Subcutaneous abdominal adipose tissue (tissue), 5 donors: ENCODE measurements at regions not wholly inside any gene's neighbourhood (a gene's known extent, or its start where the extent isn't known, plus 50 kb on each side); places are given as distances from the start of the nearest gene placed in this dataset.
A peak's percentile ranks its signal among the peaks of the same experiment; 100 is the strongest.
"Not testable (repeated sequence)": the region's sequence is repeated elsewhere in the genome, so short reads cannot be mapped to it uniquely, and the experiment has no call there.

Source experiments
- H3K27ac ChIP-seq: one replicate; pipeline ENCODE4 v1.7.0; 2013; ENCODE audit warnings: low read depth, mild to moderate bottlenecking, inconsistent platforms, low read length, moderate library complexity
- H3K27me3 ChIP-seq, 5 donors: one replicate each; pipeline ENCODE4 v1.7.0; 2013; ENCODE audit warnings: low read length in 5 of 5, inconsistent platforms in 1 of 5; ENCODE audit not compliant: control insufficient read depth in 5 of 5, insufficient read depth in 4 of 5
- H3K36me3 ChIP-seq, 5 donors: one replicate each; pipeline ENCODE4 v1.7.0; 2013; ENCODE audit warnings: low read length in 5 of 5; ENCODE audit not compliant: control insufficient read depth in 5 of 5, insufficient read depth in 5 of 5
- H3K4me1 ChIP-seq, 5 donors: one replicate each; pipeline ENCODE4 v1.7.0; 2013; ENCODE audit warnings: low read length in 5 of 5, mild to moderate bottlenecking in 3 of 5, moderate library complexity in 1 of 5; ENCODE audit not compliant: control insufficient read depth in 5 of 5, insufficient read depth in 5 of 5
- H3K4me3 ChIP-seq, 5 donors: one replicate each; pipeline ENCODE4 v1.7.0; 2013; ENCODE audit warnings: low read length in 5 of 5, low read depth in 1 of 5
- H3K9ac ChIP-seq, 5 donors: one replicate each; pipeline ENCODE4 v1.7.0; 2013; ENCODE audit warnings: low read length in 5 of 5, mild to moderate bottlenecking in 4 of 5, moderate library complexity in 3 of 5
- H3K9me3 ChIP-seq, 5 donors: one replicate each; pipeline ENCODE4 v1.7.0; 2013; ENCODE audit warnings: low read length in 5 of 5; ENCODE audit not compliant: control insufficient read depth in 5 of 5
- donor health status: healthy.
- donor health status: healthy.
- donor health status: healthy.
- donor health status: healthy.
- donor health status: healthy.

GRCh38 chr2:65568656-65569440, 136.4 kb upstream of the SPRED2 start:
- H3K9ac ChIP-seq, H3K36me3 ChIP-seq, H3K9me3 ChIP-seq, H3K4me1 ChIP-seq, H3K4me3 ChIP-seq, H3K27me3 ChIP-seq, H3K27ac ChIP-seq: not testable (repeated sequence)

- peak overlapping the region in 1 of 5 donors; percentile 53 for H3K4me3 ChIP-seq
- H3K36me3 ChIP-seq: no peaks in the 10 kb centered on the region
- H3K9me3 ChIP-seq: no peaks in the 10 kb centered on the region
- H3K9ac ChIP-seq: no peak overlapping the region
- no peaks in the 10 kb centered on the region for H3K27me3 ChIP-seq
- no peak overlapping the region for H3K27ac ChIP-seq
- H3K4me1 ChIP-seq: peaks cover 0 to 8% (median 0%) of the 10 kb centered on the region in 5 donors
Measured at GRCh38 chr2:65566617-65567016, 134.2 kb upstream of the SPRED2 start.

- Histone ChIP-seq H3K4me1 (peaks cover 0 to 8% (median 0%) of the 10 kb centered on the region in 5 donors), H3K27ac (no peak overlapping the region), H3K36me3 (no peaks in the 10 kb centered on the region), H3K4me3 (no peak overlapping the region), H3K9me3 (no peaks in the 10 kb centered on the region), H3K9ac (no peak overlapping the region), H3K27me3 (no peaks in the 10 kb centered on the region)
Measured at GRCh38 chr2:65565681-65566080, 133.3 kb upstream of the SPRED2 start.

GRCh38 chr2:65564299-65564698, 131.9 kb upstream of the SPRED2 start:
- Histone ChIP-seq H3K4me3 (no peak overlapping the region), H3K9me3 (no peaks in the 10 kb centered on the region), H3K9ac (no peak overlapping the region), H3K27me3 (no peaks in the 10 kb centered on the region), H3K4me1 (peaks cover 0 to 8% (median 0%) of the 10 kb centered on the region in 5 donors), H3K36me3 (no peaks in the 10 kb centered on the region), H3K27ac (no peak overlapping the region)

- no peak overlapping the region for H3K9ac ChIP-seq
- no peaks in the 10 kb centered on the region for H3K36me3 ChIP-seq
- peaks cover 0 to 8% (median 0%) of the 10 kb centered on the region in 5 donors for H3K4me1 ChIP-seq
- H3K27ac ChIP-seq: no peak overlapping the region
- no peaks in the 10 kb centered on the region for H3K27me3 ChIP-seq
- H3K4me3 ChIP-seq: no peak overlapping the region
- no peaks in the 10 kb centered on the region for H3K9me3 ChIP-seq
Measured at GRCh38 chr2:65562890-65563289, 130.5 kb upstream of the SPRED2 start.

GRCh38 chr2:65558743-65559142, 126.3 kb upstream of the SPRED2 start:
- H3K4me3 ChIP-seq: no peak overlapping the region
- no peak overlapping the region for H3K27ac ChIP-seq
- no peak overlapping the region for H3K9ac ChIP-seq
- no peaks in the 10 kb centered on the region for H3K9me3 ChIP-seq
- H3K4me1 ChIP-seq: no peaks in the 10 kb centered on the region
- no peaks in the 10 kb centered on the region for H3K36me3 ChIP-seq
- H3K27me3 ChIP-seq: no peaks in the 10 kb centered on the region

GRCh38 chr2:65557616-65558573, 125.5 kb upstream of the SPRED2 start:
- no peak overlapping the region for H3K27ac ChIP-seq
- peaks cover 0 to 8% (median 4%) of the 10 kb centered on the region in 5 donors for H3K4me1 ChIP-seq
- H3K27me3 ChIP-seq: no peaks in the 10 kb centered on the region
- no peaks in the 10 kb centered on the region for H3K9me3 ChIP-seq
- H3K4me3 ChIP-seq: no peak overlapping the region
- no peaks in the 10 kb centered on the region for H3K36me3 ChIP-seq
- no peak overlapping the region for H3K9ac ChIP-seq

GRCh38 chr2:65554765-65555591, 122.6 kb upstream of the SPRED2 start:
- Histone ChIP-seq H3K27ac (no peak overlapping the region), H3K36me3 (no peaks in the 10 kb centered on the region), H3K9me3 (no peaks in the 10 kb centered on the region), H3K27me3 (no peaks in the 10 kb centered on the region), H3K4me3 (no peak overlapping the region), H3K4me1 (peaks cover 0 to 8% (median 4%) of the 10 kb centered on the region in 5 donors), H3K9ac (no peak overlapping the region)

GRCh38 chr2:65553504-65554074, 121.2 kb upstream of the SPRED2 start:
- H3K4me1 ChIP-seq: peaks cover 0 to 8% (median 4%) of the 10 kb centered on the region in 5 donors
- no peak overlapping the region for H3K4me3 ChIP-seq
- H3K9ac ChIP-seq: no peak overlapping the region
- H3K9me3 ChIP-seq: no peaks in the 10 kb centered on the region
- no peaks in the 10 kb centered on the region for H3K36me3 ChIP-seq
- H3K27me3 ChIP-seq: no peaks in the 10 kb centered on the region
- H3K27ac ChIP-seq: no peak overlapping the region
